HEK293T (cell line): ENCODE measurements at regions not wholly inside any gene's neighbourhood (a gene's known extent, or its start where the extent isn't known, plus 50 kb on each side); places are given as distances from the start of the nearest gene placed in this dataset.

Experiments
- CTCF ChIA-PET: fragments of 350-600 bp; formaldehyde crosslinking; extraction: SDS; loops from one replicate; lab custom pipeline; 2021; ENCODE audit warnings: antibody characterized with exemption, inconsistent platforms; lab: Yijun Ruan, JAX
- POLR2A ChIA-PET: fragments of 350-600 bp; formaldehyde crosslinking; extraction: SDS; loops from one replicate; lab custom pipeline; 2020; ENCODE audit warnings: antibody characterized with exemption, inconsistent platforms; lab: Yijun Ruan, JAX
- DNase-seq: peaks from one replicate; pipeline ENCODE4 v3.0.0; 2012; ENCODE audit warnings: mixed read lengths; ENCODE audit errors: extremely low spot score
- ARNT ChIP-seq: fragments of 450-650 bp; IDR thresholded peaks from 2 replicates; pipeline ENCODE4 v1.6.1; 2017; ENCODE audit warnings: mild to moderate bottlenecking
- BHLHE40 ChIP-seq: fragments of 450-650 bp; IDR thresholded peaks from 2 replicates; pipeline ENCODE4 v1.6.1; 2016; ENCODE audit warnings: mild to moderate bottlenecking, moderate library complexity, borderline replicate concordance
- CTBP1 ChIP-seq: fragments of 450-650 bp; IDR thresholded peaks from 2 replicates; pipeline ENCODE4 v1.6.1; 2016; ENCODE audit warnings: borderline replicate concordance
- ELF4 ChIP-seq: fragments of 450-650 bp; IDR thresholded peaks from 2 replicates; pipeline ENCODE4 v1.6.1; 2017; ENCODE audit warnings: antibody characterized with exemption
- FOXA1 ChIP-seq: fragments of 450-650 bp; IDR thresholded peaks from 2 replicates; pipeline ENCODE4 v1.6.1; 2016; ENCODE audit warnings: mild to moderate bottlenecking
- FOXK2 ChIP-seq: fragments of 450-650 bp; IDR thresholded peaks from 2 replicates; pipeline ENCODE4 v1.6.1; 2016; ENCODE audit warnings: mild to moderate bottlenecking
- FOXM1 ChIP-seq: fragments of 450-650 bp; IDR thresholded peaks from 2 replicates; pipeline ENCODE4 v1.6.1; 2017; ENCODE audit warnings: mild to moderate bottlenecking, borderline replicate concordance
- HDGF ChIP-seq: fragments of 450-650 bp; IDR thresholded peaks from 2 replicates; pipeline ENCODE4 v1.6.1; 2017; ENCODE audit warnings: antibody characterized with exemption, borderline replicate concordance
- L3MBTL2 ChIP-seq: fragments of 450-650 bp; conservative IDR thresholded peaks from 2 replicates; pipeline ENCODE4 v1.6.1; 2016; ENCODE audit warnings: mild to moderate bottlenecking
- LEF1 ChIP-seq: fragments of 450-650 bp; IDR thresholded peaks from 2 replicates; pipeline ENCODE4 v1.6.1; 2017; ENCODE audit warnings: mild to moderate bottlenecking, borderline replicate concordance
- NFRKB ChIP-seq: fragments of 450-650 bp; IDR thresholded peaks from 2 replicates; pipeline ENCODE4 v1.6.1; 2016; ENCODE audit warnings: mild to moderate bottlenecking, moderate library complexity
- SP1 ChIP-seq: fragments of 450-650 bp; IDR thresholded peaks from 2 replicates; pipeline ENCODE4 v1.6.1; 2017
- SUZ12 ChIP-seq: fragments of 450-650 bp; IDR thresholded peaks from 2 replicates; pipeline ENCODE4 v1.6.1; 2016; ENCODE audit warnings: mild to moderate bottlenecking
- TARDBP ChIP-seq: fragments of 450-650 bp; IDR thresholded peaks from 2 replicates; pipeline ENCODE4 v1.6.1; 2016
- ZNF384 ChIP-seq: fragments of 450-650 bp; IDR thresholded peaks from 2 replicates; pipeline ENCODE4 v1.6.1; 2016
- TF ChIP-seq, protein P1 (sequence below): fragments of 450-650 bp; IDR thresholded peaks from 2 replicates; pipeline ENCODE4 v1.6.1; 2016

DNA sequence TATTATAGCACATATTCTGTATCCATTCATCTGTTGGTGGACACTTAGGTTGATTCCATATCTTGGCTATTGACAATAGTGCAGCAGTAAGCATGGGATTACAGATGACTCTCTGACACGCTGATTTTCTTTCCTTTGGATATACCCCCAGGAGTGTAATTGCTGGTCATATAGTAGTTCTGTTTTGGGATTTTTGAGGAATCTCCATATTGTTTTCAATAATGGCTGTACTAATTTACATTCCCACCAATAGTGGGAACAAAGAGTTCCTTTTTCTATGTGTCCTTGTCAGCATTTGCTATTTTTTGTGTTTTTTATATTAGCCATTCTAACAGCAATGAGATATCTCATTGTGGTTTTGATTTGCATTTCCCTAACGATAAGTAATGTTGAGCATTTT lies 309.0 kb upstream of the JARID2 start:
- TF ChIP-seq FOXM1 = no peak
- TF ChIP-seq CTBP1 = no peak
- TF ChIP-seq SUZ12 = no peak
- TF ChIP-seq NFRKB = no peak
- TF ChIP-seq SP1 = no peak
- TF ChIP-seq, protein P1, sequence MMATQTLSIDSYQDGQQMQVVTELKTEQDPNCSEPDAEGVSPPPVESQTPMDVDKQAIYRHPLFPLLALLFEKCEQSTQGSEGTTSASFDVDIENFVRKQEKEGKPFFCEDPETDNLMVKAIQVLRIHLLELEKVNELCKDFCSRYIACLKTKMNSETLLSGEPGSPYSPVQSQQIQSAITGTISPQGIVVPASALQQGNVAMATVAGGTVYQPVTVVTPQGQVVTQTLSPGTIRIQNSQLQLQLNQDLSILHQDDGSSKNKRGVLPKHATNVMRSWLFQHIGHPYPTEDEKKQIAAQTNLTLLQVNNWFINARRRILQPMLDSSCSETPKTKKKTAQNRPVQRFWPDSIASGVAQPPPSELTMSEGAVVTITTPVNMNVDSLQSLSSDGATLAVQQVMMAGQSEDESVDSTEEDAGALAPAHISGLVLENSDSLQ = no peak
- no peak for TF ChIP-seq LEF1
- no peak for TF ChIP-seq L3MBTL2
- no peak for TF ChIP-seq TARDBP
- TF ChIP-seq FOXA1 = no peak
- no peak for TF ChIP-seq BHLHE40
- no peak for TF ChIP-seq ELF4
- no peak for TF ChIP-seq FOXK2
- TF ChIP-seq ZNF384 = no peak
- TF ChIP-seq ARNT = no peak
- TF ChIP-seq HDGF = no peak
- POLR2A ChIA-PET = no interaction called here
- CTCF ChIA-PET = no interaction called here

DNA sequence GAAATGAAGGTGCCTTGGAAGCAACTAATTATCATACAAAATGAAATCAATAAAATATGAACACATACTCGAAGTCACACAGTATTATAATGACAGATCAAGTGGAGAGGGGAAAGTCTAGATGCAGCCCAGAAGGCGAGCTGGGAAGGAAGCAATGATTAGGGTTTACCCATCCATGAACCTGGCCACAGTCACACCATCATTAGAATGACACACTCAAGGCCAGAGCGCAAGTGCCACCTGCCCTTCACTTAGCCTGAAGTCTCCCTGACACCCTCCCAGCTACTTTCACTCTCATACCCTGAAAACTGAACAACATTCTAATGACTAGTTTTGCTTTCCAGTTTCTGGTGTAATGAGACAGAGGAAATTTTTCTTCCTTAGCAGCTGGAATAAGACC lies 302.8 kb upstream of the JARID2 start:
- CTCF ChIA-PET = interaction anchor here (0.7 kb wide), 1 partner anchor 295 kb away, joined by 3 read pairs; no protein-coding TSS in a partner anchor

More for the DNA sequence above, 309.0 kb upstream of the JARID2 start:
- DNase-seq = no peak

GRCh38 chr6:14944593-14944992 lies 301.3 kb upstream of the JARID2 start:
- POLR2A ChIA-PET = no interaction called here
- CTCF ChIA-PET = no interaction called here
- TF ChIP-seq ZNF384 (no peak), FOXM1 (no peak), LEF1 (no peak), TARDBP (no peak), SUZ12 (no peak), FOXA1 (no peak), L3MBTL2 (no peak), ELF4 (no peak), FOXK2 (no peak), BHLHE40 (no peak), ARNT (no peak)
- DNase-seq = no peak

More for the DNA sequence above, 302.8 kb upstream of the JARID2 start:
- no peak for TF ChIP-seq NFRKB
- TF ChIP-seq ZNF384 = no peak
- no peak for TF ChIP-seq HDGF
- TF ChIP-seq, protein P1 = no peak
- TF ChIP-seq FOXM1 = no peak
- no peak for TF ChIP-seq ARNT
- TF ChIP-seq SP1 = no peak
- TF ChIP-seq L3MBTL2 = no peak
- DNase-seq = no peak
- POLR2A ChIA-PET = no interaction called here

GRCh38 chr6:14945461-14946185 lies 300.2 kb upstream of the JARID2 start:
- TF ChIP-seq BHLHE40 = no peak
- TF ChIP-seq, protein P1 = no peak
- no peak for TF ChIP-seq FOXM1
- no peak for TF ChIP-seq ELF4
- TF ChIP-seq ZNF384 = no peak
- no peak for TF ChIP-seq NFRKB
- no peak for TF ChIP-seq SP1
- POLR2A ChIA-PET = no interaction called here
- DNase-seq = no peak
- CTCF ChIA-PET = no interaction called here

DNA sequence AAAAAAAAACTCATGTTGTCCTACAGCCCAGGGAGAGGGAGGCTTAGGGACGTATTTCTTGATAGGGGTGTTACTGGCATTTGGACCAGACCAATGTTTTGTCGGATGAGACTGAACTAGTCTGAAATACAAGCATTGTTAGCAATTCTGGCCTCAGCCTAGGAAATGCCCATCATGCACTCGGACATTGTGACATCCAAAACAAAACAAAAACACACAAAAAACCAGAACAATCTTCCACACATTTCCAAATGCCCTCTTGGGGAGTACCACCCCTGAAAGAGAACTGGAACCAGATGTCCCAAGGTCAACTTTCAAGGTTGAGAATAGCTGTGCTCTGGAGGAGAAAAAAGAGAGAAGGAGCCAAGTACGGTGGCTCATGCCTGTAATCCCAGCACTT lies 299.1 kb upstream of the JARID2 start:
- POLR2A ChIA-PET = no interaction called here
- TF ChIP-seq FOXM1 = no peak
- no peak for TF ChIP-seq FOXA1
- TF ChIP-seq SP1 = no peak
- TF ChIP-seq TARDBP = no peak
- TF ChIP-seq LEF1 = no peak
- TF ChIP-seq BHLHE40 = no peak
- no peak for TF ChIP-seq NFRKB
- TF ChIP-seq ELF4 = no peak
- no peak for TF ChIP-seq ARNT
- no peak for TF ChIP-seq FOXK2
- TF ChIP-seq SUZ12 = no peak
- TF ChIP-seq HDGF = no peak
- no peak for TF ChIP-seq CTBP1
- TF ChIP-seq, protein P1 = no peak
- no peak for DNase-seq
- CTCF ChIA-PET = no interaction called here
